Skeletal muscle tissue (tissue), 3 donors: ENCODE measurements at regions not wholly inside any gene's neighbourhood (a gene's known extent, or its start where the extent isn't known, plus 50 kb on each side); places are given as distances from the start of the nearest gene placed in this dataset.

Experiments
- H3K27ac ChIP-seq: one replicate; pipeline ENCODE4 v1.7.0; 2013; ENCODE audit warnings: mild to moderate bottlenecking, low read depth, low read length, inconsistent platforms
- H3K27me3 ChIP-seq, 3 donors: one replicate each; pipeline ENCODE4 v1.7.0; 2013; ENCODE audit warnings: low read length in 3 of 3; ENCODE audit not compliant: control insufficient read depth in 3 of 3, insufficient read depth in 3 of 3
- H3K36me3 ChIP-seq, 3 donors: one replicate each; pipeline ENCODE4 v1.7.0; 2013; ENCODE audit warnings: low read length in 3 of 3; ENCODE audit not compliant: control insufficient read depth in 3 of 3, insufficient read depth in 3 of 3
- H3K4me1 ChIP-seq, 3 donors: one replicate each; pipeline ENCODE4 v1.7.0; 2013; ENCODE audit warnings: low read length in 3 of 3, mild to moderate bottlenecking in 3 of 3; ENCODE audit not compliant: control insufficient read depth in 3 of 3, insufficient read depth in 3 of 3
- H3K4me3 ChIP-seq, 3 donors: one replicate each; pipeline ENCODE4 v1.7.0; 2013; ENCODE audit warnings: low read length in 3 of 3
- H3K9ac ChIP-seq, 3 donors: one replicate each; pipeline ENCODE4 v1.7.0; 2013; ENCODE audit warnings: low read length in 3 of 3, mild to moderate bottlenecking in 3 of 3, moderate library complexity in 2 of 3, low read depth in 1 of 3
- H3K9me3 ChIP-seq, 3 donors: one replicate each; pipeline ENCODE4 v1.7.0; 2013; ENCODE audit warnings: low read length in 3 of 3; ENCODE audit not compliant: control insufficient read depth in 3 of 3
- donor health status: Osteomylitis.

GRCh38 chr10:69684020-69684980 lies 54.3 kb downstream of the FAM241B start:
- Histone ChIP-seq H3K4me1 (peaks cover 5 to 25% (median 19%) of the 10 kb centered on the region in 3 donors), H3K36me3 (no peaks in the 10 kb centered on the region), H3K27ac (peak overlapping the region; percentile 19), H3K4me3 (no peak overlapping the region), H3K27me3 (peaks cover 3 to 13% (median 4%) of the 10 kb centered on the region in 3 donors), H3K9ac (no peak overlapping the region), H3K9me3 (no peaks in the 10 kb centered on the region)

- H3K36me3 ChIP-seq, result no peaks in the 10 kb centered on the region
Measured at GRCh38 chr10:69684981-69685353, 54.9 kb downstream of the FAM241B start.

GRCh38 chr10:69685426-69685801 lies 55.4 kb downstream of the FAM241B start:
- H3K9ac ChIP-seq, result no peak overlapping the region
- peaks cover 5 to 25% (median 19%) of the 10 kb centered on the region in 3 donors for H3K4me1 ChIP-seq
- no peaks in the 10 kb centered on the region for H3K36me3 ChIP-seq
- H3K4me3 ChIP-seq, result no peak overlapping the region
- no peak overlapping the region for H3K27ac ChIP-seq
- peaks cover 1 to 4% (median 3%) of the 10 kb centered on the region in 3 donors for H3K27me3 ChIP-seq
- H3K9me3 ChIP-seq, result no peaks in the 10 kb centered on the region

More at GRCh38 chr10:69684981-69685353, 54.9 kb downstream of the FAM241B start:
- Histone ChIP-seq H3K9ac (no peak overlapping the region), H3K27ac (no peak overlapping the region), H3K4me3 (no peak overlapping the region), H3K4me1 (peaks cover 5 to 25% (median 19%) of the 10 kb centered on the region in 3 donors), H3K27me3 (peaks cover 3 to 7% (median 4%) of the 10 kb centered on the region in 3 donors), H3K9me3 (no peaks in the 10 kb centered on the region)

- H3K27me3 ChIP-seq, result peaks cover 0 to 4% (median 2%) of the 10 kb centered on the region in 3 donors
- H3K27ac ChIP-seq, result peak overlapping the region; percentile 14
- H3K4me1 ChIP-seq, result peaks cover 5 to 25% (median 19%) of the 10 kb centered on the region in 3 donors
- peak overlapping the region in 1 of 3 donors; percentile 13 for H3K4me3 ChIP-seq
- no peaks in the 10 kb centered on the region for H3K36me3 ChIP-seq
- no peaks in the 10 kb centered on the region for H3K9me3 ChIP-seq
- H3K9ac ChIP-seq, result peak overlapping the region in 2 of 3 donors; percentile 8 to 45
Measured at GRCh38 chr10:69685802-69686585, 55.9 kb downstream of the FAM241B start.

GRCh38 chr10:69686866-69687265 lies 56.8 kb downstream of the FAM241B start:
- no peaks in the 10 kb centered on the region for H3K36me3 ChIP-seq
- no peak overlapping the region for H3K4me3 ChIP-seq
- H3K9ac ChIP-seq, result peak overlapping the region in 1 of 3 donors; percentile 45
- peaks cover 0 to 2% (median 0%) of the 10 kb centered on the region in 3 donors for H3K27me3 ChIP-seq
- H3K9me3 ChIP-seq, result no peaks in the 10 kb centered on the region
- peaks cover 5 to 25% (median 19%) of the 10 kb centered on the region in 3 donors for H3K4me1 ChIP-seq
- H3K27ac ChIP-seq, result no peak overlapping the region

GRCh38 chr10:69687426-69687825 lies 57.4 kb downstream of the FAM241B start:
- Histone ChIP-seq H3K4me3 (no peak overlapping the region), H3K9me3 (no peaks in the 10 kb centered on the region), H3K27me3 (peaks cover 0 to 2% (median 0%) of the 10 kb centered on the region in 3 donors), H3K27ac (no peak overlapping the region), H3K9ac (no peak overlapping the region), H3K36me3 (no peaks in the 10 kb centered on the region), H3K4me1 (peaks cover 5 to 25% (median 19%) of the 10 kb centered on the region in 3 donors)

GRCh38 chr10:69692267-69692666 lies 62.2 kb downstream of the FAM241B start:
- H3K9ac ChIP-seq, result no peak overlapping the region
- no peaks in the 10 kb centered on the region for H3K36me3 ChIP-seq
- H3K4me3 ChIP-seq, result no peak overlapping the region
- H3K4me1 ChIP-seq, result peaks cover 0 to 3% (median 1%) of the 10 kb centered on the region in 3 donors
- no peaks in the 10 kb centered on the region for H3K9me3 ChIP-seq
- H3K27ac ChIP-seq, result no peak overlapping the region
- peaks cover 0 to 4% (median 2%) of the 10 kb centered on the region in 3 donors for H3K27me3 ChIP-seq

- Histone ChIP-seq H3K36me3 (no peaks in the 10 kb centered on the region), H3K4me1 (no peaks in the 10 kb centered on the region), H3K9ac (no peak overlapping the region), H3K27ac (no peak overlapping the region), H3K9me3 (no peaks in the 10 kb centered on the region), H3K4me3 (no peak overlapping the region), H3K27me3 (peaks cover 0 to 5% (median 2%) of the 10 kb centered on the region in 3 donors)
Measured at GRCh38 chr10:69692891-69693290, 62.8 kb downstream of the FAM241B start.

- no peak overlapping the region for H3K9ac ChIP-seq
- H3K9me3 ChIP-seq, result no peaks in the 10 kb centered on the region
- peaks cover 0 to 5% (median 2%) of the 10 kb centered on the region in 3 donors for H3K27me3 ChIP-seq
- no peak overlapping the region for H3K4me3 ChIP-seq
- no peak overlapping the region for H3K27ac ChIP-seq
- no peaks in the 10 kb centered on the region for H3K36me3 ChIP-seq
- no peaks in the 10 kb centered on the region for H3K4me1 ChIP-seq
Measured at GRCh38 chr10:69693886-69694285, 63.8 kb downstream of the FAM241B start.
